ENCODE measurements at regions not wholly inside any gene's neighbourhood (a gene's known extent, or its start where the extent isn't known, plus 50 kb on each side); places are given as distances from the start of the nearest gene placed in this dataset.

DNA sequence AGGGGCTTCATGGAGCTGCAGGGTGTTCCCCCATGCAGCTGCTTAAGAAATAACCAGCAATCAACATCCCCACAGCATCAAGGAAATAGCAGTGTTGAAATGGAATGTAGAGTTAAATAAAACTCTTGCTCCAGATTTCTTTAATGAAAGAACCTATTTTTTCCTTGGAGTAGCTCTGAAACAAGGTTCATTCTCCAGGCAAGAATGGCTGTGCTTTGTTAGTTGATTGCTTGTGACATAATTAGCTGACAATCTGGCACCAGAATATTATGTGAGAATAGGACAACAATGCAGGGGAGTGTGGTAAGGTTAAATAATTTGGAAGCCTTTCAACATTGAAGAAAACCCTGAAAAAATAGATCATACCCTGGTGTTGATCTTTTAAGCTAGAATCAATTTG, 254.2 kb upstream of the RRP15 start:
- no peak overlapping the region for H3K23ac ChIP-seq (ENCODE audit: insufficient read length, low read depth, low read length)
- no peak overlapping the region for H2BK5ac ChIP-seq (ENCODE audit: insufficient read length, low read length)
- no peak overlapping the region for H3K9ac ChIP-seq (ENCODE audit: extremely low read depth, insufficient read length, low read length)
- H3K18ac ChIP-seq (ENCODE audit: insufficient read length, low read depth, low read length), result no peak overlapping the region
- no peak overlapping the region for H2BK20ac ChIP-seq (ENCODE audit: low read depth, low read length, poor library complexity, severe bottlenecking)
- H3K27me3 Mint-ChIP-seq (ENCODE audit: low read depth), result no peaks in the 10 kb centered on the region
- H4K8ac ChIP-seq (replicated peaks; ENCODE audit: insufficient read length, low read depth, low read length), result no peak overlapping the region
- no peak overlapping the region for H3K27ac Mint-ChIP-seq
- no peak overlapping the region for H3K4me3 Mint-ChIP-seq
- no peak overlapping the region for H2BK12ac ChIP-seq (ENCODE audit: insufficient read length, low read depth, low read length)
- H3K23me2 ChIP-seq (ENCODE audit: insufficient read length, low read depth, low read length, poor library complexity, severe bottlenecking), result no peaks in the 10 kb centered on the region
- no peak overlapping the region for H3K56ac ChIP-seq (ENCODE audit: insufficient read length, low read depth, low read length)
- H3T11ph ChIP-seq (ENCODE audit: low read length), result no peak overlapping the region
- no peak overlapping the region for H2BK15ac ChIP-seq (ENCODE audit: low read depth, low read length)
- no peak overlapping the region for H4K91ac ChIP-seq (ENCODE audit: insufficient read length, low read depth, low read length)
- H4K5ac ChIP-seq (ENCODE audit: insufficient read length, low read depth, low read length), result no peak overlapping the region
- no peaks in the 10 kb centered on the region for H3K9me3 ChIP-seq (ENCODE audit: control insufficient read depth, low read depth, low read length)
- no peak overlapping the region for H3K14ac ChIP-seq (ENCODE audit: insufficient read depth, low read length)
- H2AFZ ChIP-seq (ENCODE audit: low read length), result no peak overlapping the region
- no peaks in the 10 kb centered on the region for H3K36me3 Mint-ChIP-seq (ENCODE audit: insufficient read depth in 1 of 3, low read depth in 3 of 3)
- H3K4me1 Mint-ChIP-seq, result peaks cover 40 to 44% of the 10 kb centered on the region in 2 experiments
- TF ChIP-seq, protein P1, sequence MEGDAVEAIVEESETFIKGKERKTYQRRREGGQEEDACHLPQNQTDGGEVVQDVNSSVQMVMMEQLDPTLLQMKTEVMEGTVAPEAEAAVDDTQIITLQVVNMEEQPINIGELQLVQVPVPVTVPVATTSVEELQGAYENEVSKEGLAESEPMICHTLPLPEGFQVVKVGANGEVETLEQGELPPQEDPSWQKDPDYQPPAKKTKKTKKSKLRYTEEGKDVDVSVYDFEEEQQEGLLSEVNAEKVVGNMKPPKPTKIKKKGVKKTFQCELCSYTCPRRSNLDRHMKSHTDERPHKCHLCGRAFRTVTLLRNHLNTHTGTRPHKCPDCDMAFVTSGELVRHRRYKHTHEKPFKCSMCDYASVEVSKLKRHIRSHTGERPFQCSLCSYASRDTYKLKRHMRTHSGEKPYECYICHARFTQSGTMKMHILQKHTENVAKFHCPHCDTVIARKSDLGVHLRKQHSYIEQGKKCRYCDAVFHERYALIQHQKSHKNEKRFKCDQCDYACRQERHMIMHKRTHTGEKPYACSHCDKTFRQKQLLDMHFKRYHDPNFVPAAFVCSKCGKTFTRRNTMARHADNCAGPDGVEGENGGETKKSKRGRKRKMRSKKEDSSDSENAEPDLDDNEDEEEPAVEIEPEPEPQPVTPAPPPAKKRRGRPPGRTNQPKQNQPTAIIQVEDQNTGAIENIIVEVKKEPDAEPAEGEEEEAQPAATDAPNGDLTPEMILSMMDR (conservative IDR thresholded peaks at IDR 0.05), result no peak
- H3K79me2 ChIP-seq (ENCODE audit: insufficient read depth, low read length), result no peaks in the 10 kb centered on the region
- no peak overlapping the region for H3K27ac ChIP-seq (ENCODE audit: insufficient read length, low read depth, low read length)
- no peaks in the 10 kb centered on the region for H4K20me1 ChIP-seq (ENCODE audit: control insufficient read depth, insufficient read depth, insufficient read length)
- peaks cover 4% of the 10 kb centered on the region; the same call in 1 of the 2 replicates for H3K4me1 ChIP-seq (ENCODE audit: insufficient read depth, low read length)
- H3K4ac ChIP-seq (ENCODE audit: low read depth, low read length), result no peak overlapping the region
- no peak overlapping the region for H3K4me2 ChIP-seq (ENCODE audit: insufficient read depth, insufficient read length, low read length)
- no peak overlapping the region for H2AK5ac ChIP-seq (ENCODE audit: insufficient read length, low read length)
- no peak overlapping the region for H2BK120ac ChIP-seq (ENCODE audit: low read depth, low read length, poor library complexity, severe bottlenecking)
- H3K9me3 Mint-ChIP-seq, result no peaks in the 10 kb centered on the region
- H3K27me3 ChIP-seq (ENCODE audit: insufficient read depth, low read length), result no peaks in the 10 kb centered on the region
- no peaks in the 10 kb centered on the region for H3K79me1 ChIP-seq (ENCODE audit: insufficient read depth, low read depth, low read length, poor library complexity, severe bottlenecking)
- no peak for DNase-seq

All from H9 (cell line).